Stomach smooth muscle (tissue), 2 donors: ENCODE measurements at regions not wholly inside any gene's neighbourhood (a gene's known extent, or its start where the extent isn't known, plus 50 kb on each side); places are given as distances from the start of the nearest gene placed in this dataset.

Source experiments
- H3K27ac ChIP-seq: one replicate; pipeline ENCODE4 v1.7.0; 2013; ENCODE audit warnings: mild to moderate bottlenecking, low read length, inconsistent platforms
- H3K27me3 ChIP-seq, 2 donors: one replicate each; pipeline ENCODE4 v1.7.0; 2013; ENCODE audit warnings: low read length in 2 of 2; ENCODE audit not compliant: insufficient read depth in 2 of 2, control insufficient read depth in 1 of 2
- H3K36me3 ChIP-seq, 2 donors: one replicate each; pipeline ENCODE4 v1.7.0; 2013; ENCODE audit warnings: low read length in 2 of 2; ENCODE audit not compliant: control insufficient read depth in 2 of 2, insufficient read depth in 2 of 2
- H3K4me1 ChIP-seq: one replicate; pipeline ENCODE4 v1.7.0; 2013; ENCODE audit warnings: low read length; ENCODE audit not compliant: control insufficient read depth, insufficient read depth
- H3K4me3 ChIP-seq, 2 donors: one replicate each; pipeline ENCODE4 v1.7.0; 2013; ENCODE audit warnings: low read length in 2 of 2
- H3K9ac ChIP-seq, 2 donors: one replicate each; pipeline ENCODE4 v1.7.0; 2013; ENCODE audit warnings: low read length in 2 of 2, mild to moderate bottlenecking in 1 of 2
- H3K9me3 ChIP-seq, 2 donors: one replicate each; pipeline ENCODE4 v1.7.0; 2013; ENCODE audit warnings: low read length in 2 of 2; ENCODE audit not compliant: control insufficient read depth in 2 of 2
- donor health status: healthy.
- donor health status: Pancreatic carcinoma.

DNA sequence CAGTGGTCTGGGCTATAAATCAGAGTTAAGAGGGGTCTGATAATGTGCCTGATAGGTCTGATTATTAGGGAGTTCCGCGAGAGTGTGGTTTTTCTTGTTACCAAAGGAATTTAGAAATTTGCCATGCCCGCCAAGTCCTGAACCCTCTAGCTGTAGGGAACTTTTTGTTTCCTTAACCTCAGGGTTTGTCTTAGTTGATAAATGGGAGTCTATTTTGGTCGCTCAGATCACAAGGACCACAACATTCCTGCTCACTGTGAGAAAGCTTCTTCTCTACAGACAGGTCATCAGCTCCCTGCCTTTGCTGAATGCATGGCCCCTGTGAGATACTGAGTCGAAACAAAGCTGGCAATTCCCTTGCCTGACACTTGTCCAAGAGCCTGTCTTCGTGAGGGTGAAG is 497.8 kb downstream of the HS3ST4 start:
- H3K9me3 ChIP-seq, result peaks cover 0 to 4% of the 10 kb centered on the region in 2 donors
- no peak overlapping the region for H3K4me3 ChIP-seq
- no peak overlapping the region for H3K27ac ChIP-seq
- H3K4me1 ChIP-seq, result peaks cover 3% of the 10 kb centered on the region
- no peaks in the 10 kb centered on the region for H3K36me3 ChIP-seq
- no peaks in the 10 kb centered on the region for H3K27me3 ChIP-seq
- no peak overlapping the region for H3K9ac ChIP-seq

GRCh38 chr16:26194526-26194925 is 502.8 kb downstream of the HS3ST4 start:
- H3K9ac ChIP-seq, result no peak overlapping the region
- H3K4me1 ChIP-seq, result peaks cover 3% of the 10 kb centered on the region
- H3K36me3 ChIP-seq, result no peaks in the 10 kb centered on the region
- H3K9me3 ChIP-seq, result no peaks in the 10 kb centered on the region
- H3K27ac ChIP-seq, result no peak overlapping the region
- H3K4me3 ChIP-seq, result no peak overlapping the region
- H3K27me3 ChIP-seq, result no peaks in the 10 kb centered on the region

GRCh38 chr16:26195225-26195624 is 503.5 kb downstream of the HS3ST4 start:
- no peaks in the 10 kb centered on the region for H3K36me3 ChIP-seq
- no peaks in the 10 kb centered on the region for H3K9me3 ChIP-seq
- no peaks in the 10 kb centered on the region for H3K27me3 ChIP-seq
- H3K4me1 ChIP-seq, result no peaks in the 10 kb centered on the region
- H3K9ac ChIP-seq, result no peak overlapping the region
- H3K4me3 ChIP-seq, result no peak overlapping the region
- no peak overlapping the region for H3K27ac ChIP-seq

DNA sequence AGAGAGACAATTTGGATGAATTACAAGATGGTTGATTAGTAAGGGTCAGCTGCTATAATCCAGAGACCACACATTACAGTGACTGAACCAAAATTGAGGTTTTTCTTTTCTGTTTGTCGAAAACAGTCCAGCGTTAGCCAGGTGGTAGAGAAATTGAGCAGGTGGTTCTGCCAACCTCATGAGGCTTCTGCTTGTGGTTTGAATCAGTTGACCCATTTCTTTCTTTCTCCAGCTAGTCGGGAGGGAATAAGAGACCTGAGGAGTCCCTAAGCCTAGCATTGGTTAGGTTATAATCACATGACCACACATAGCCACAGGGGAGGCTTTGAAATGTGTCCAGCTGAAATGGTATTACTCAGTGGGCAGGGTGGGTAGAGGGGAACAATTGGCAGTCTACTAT is 504.6 kb downstream of the HS3ST4 start:
- Histone ChIP-seq H3K36me3 (no peaks in the 10 kb centered on the region), H3K4me1 (no peaks in the 10 kb centered on the region), H3K9ac (no peak overlapping the region), H3K27me3 (no peaks in the 10 kb centered on the region), H3K4me3 (no peak overlapping the region), H3K27ac (no peak overlapping the region), H3K9me3 (no peaks in the 10 kb centered on the region)

DNA sequence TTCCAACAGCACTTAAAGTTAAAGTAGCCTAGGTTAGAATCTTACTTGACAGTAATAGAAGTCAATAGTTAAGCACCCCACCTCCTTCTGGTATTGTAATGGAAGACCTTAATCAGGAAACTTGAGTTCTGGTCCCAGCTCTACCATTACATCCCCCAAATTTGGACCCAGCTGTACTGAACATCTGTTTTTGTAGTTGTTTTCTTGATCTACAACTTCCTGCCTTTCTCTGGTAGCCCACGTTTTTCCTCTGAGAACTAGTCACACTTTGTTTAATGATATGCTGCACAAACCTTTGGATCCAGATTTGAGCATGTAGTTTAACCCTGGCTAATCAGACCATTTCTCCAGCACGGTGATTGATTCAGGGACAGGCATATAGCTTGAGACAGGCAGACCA is 505.0 kb downstream of the HS3ST4 start:
- Histone ChIP-seq H3K4me1 (no peaks in the 10 kb centered on the region), H3K4me3 (no peak overlapping the region), H3K27me3 (no peaks in the 10 kb centered on the region), H3K36me3 (no peaks in the 10 kb centered on the region), H3K27ac (no peak overlapping the region), H3K9ac (no peak overlapping the region), H3K9me3 (no peaks in the 10 kb centered on the region)

GRCh38 chr16:26197707-26198106 is 505.9 kb downstream of the HS3ST4 start:
- H3K27ac ChIP-seq, result no peak overlapping the region
- H3K36me3 ChIP-seq, result no peaks in the 10 kb centered on the region
- no peak overlapping the region for H3K4me3 ChIP-seq
- no peaks in the 10 kb centered on the region for H3K27me3 ChIP-seq
- no peak overlapping the region for H3K9ac ChIP-seq
- no peaks in the 10 kb centered on the region for H3K9me3 ChIP-seq
- H3K4me1 ChIP-seq, result no peaks in the 10 kb centered on the region

DNA sequence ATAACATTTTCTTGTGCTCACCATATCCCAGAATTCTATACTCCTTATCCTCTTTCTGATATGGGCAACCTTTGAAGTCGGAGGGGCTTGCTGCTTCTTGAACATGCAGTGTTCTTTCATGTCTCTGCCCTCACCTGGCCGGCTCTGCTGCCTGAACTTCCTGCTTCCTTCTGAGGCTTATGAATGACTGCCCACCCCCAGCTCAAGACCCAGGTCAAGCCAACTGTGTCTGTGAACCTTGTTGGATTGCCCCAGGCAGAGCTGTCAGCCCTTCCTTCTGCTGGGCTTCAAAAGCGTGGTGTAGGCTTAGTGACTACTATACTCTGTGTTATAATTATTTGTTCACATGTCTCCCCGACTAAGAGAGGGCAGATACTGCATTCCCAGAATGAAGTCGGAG is 506.5 kb downstream of the HS3ST4 start:
- no peak overlapping the region for H3K27ac ChIP-seq
- H3K36me3 ChIP-seq, result no peaks in the 10 kb centered on the region
- no peak overlapping the region for H3K9ac ChIP-seq
- no peaks in the 10 kb centered on the region for H3K27me3 ChIP-seq
- no peak overlapping the region for H3K4me3 ChIP-seq
- no peaks in the 10 kb centered on the region for H3K4me1 ChIP-seq
- H3K9me3 ChIP-seq, result no peaks in the 10 kb centered on the region

DNA sequence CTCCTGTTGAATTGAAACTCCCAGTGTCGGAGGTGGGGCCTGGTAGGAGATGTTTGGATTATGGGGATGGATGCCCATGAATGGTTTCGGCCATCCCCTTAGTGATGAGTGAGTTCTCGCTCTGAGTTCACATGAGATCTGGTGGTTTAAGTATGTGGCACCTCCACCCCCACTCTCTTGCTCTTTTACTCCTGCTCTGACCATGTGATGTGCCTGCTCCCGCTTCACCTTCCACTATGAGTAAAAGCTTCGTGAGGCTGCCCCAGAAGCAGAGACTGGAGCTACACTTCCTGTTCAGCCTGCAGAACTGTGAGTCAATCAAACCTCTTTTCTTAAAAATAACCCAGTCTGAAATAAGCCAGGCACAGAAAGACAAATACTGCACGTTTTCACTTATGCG is 512.4 kb downstream of the HS3ST4 start:
- Histone ChIP-seq H3K9me3 (no peaks in the 10 kb centered on the region), H3K4me1 (no peaks in the 10 kb centered on the region), H3K36me3 (no peaks in the 10 kb centered on the region), H3K4me3 (no peak overlapping the region), H3K27me3 (no peaks in the 10 kb centered on the region), H3K9ac (no peak overlapping the region), H3K27ac (no peak overlapping the region)

DNA sequence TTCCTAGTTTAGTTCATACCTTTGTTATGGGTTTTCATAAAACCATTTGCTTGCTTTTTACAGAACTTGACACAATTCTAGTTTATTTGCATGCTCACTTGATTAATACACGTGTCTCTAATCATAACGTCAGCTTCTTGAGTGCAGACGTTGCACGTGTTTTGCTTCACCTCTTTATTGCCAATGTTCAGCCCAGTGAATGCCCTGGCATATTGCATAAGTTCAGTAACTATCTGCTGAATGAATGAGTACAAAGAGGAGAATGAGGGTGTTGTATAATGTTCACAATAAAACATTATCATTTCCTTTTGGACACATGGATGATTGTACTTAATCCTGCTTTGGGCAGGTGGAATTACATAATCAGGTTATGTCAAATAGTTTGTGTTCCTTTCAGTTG is 519.8 kb downstream of the HS3ST4 start:
- no peaks in the 10 kb centered on the region for H3K36me3 ChIP-seq
- H3K4me3 ChIP-seq, result no peak overlapping the region
- H3K4me1 ChIP-seq, result no peaks in the 10 kb centered on the region
- H3K9me3 ChIP-seq, result no peaks in the 10 kb centered on the region
- H3K27ac ChIP-seq, result no peak overlapping the region
- no peak overlapping the region for H3K9ac ChIP-seq
- no peaks in the 10 kb centered on the region for H3K27me3 ChIP-seq

GRCh38 chr16:26212599-26212998 is 520.8 kb downstream of the HS3ST4 start:
- H3K27me3 ChIP-seq, result no peaks in the 10 kb centered on the region
- no peak overlapping the region for H3K27ac ChIP-seq
- H3K36me3 ChIP-seq, result no peaks in the 10 kb centered on the region
- no peak overlapping the region for H3K4me3 ChIP-seq
- H3K4me1 ChIP-seq, result no peaks in the 10 kb centered on the region
- H3K9ac ChIP-seq, result no peak overlapping the region
- H3K9me3 ChIP-seq, result no peaks in the 10 kb centered on the region

GRCh38 chr16:26214581-26215174 is 522.9 kb downstream of the HS3ST4 start:
- no peaks in the 10 kb centered on the region for H3K27me3 ChIP-seq
- H3K4me3 ChIP-seq, result peak overlapping the region in 1 of 2 donors; percentile 49
- H3K9ac ChIP-seq, result no peak overlapping the region
- no peak overlapping the region for H3K27ac ChIP-seq
- H3K36me3 ChIP-seq, result no peaks in the 10 kb centered on the region
- no peaks in the 10 kb centered on the region for H3K4me1 ChIP-seq
- H3K9me3 ChIP-seq, result no peaks in the 10 kb centered on the region
